ENCODE measurements at regions not wholly inside any gene's neighbourhood (a gene's known extent, or its start where the extent isn't known, plus 50 kb on each side); places are given as distances from the start of the nearest gene placed in this dataset.

GRCh38 chr3:34216711-34217335 is 418.4 kb downstream of the PDCD6IP start:
- DNase-seq: no peak
- no peak for TF ChIP-seq CTCF (IDR thresholded peaks at IDR 0.05; ENCODE audit: low read depth, low read length)
- no peak overlapping the region for H3K4me3 ChIP-seq (ENCODE audit: low read depth, low read length)

DNA sequence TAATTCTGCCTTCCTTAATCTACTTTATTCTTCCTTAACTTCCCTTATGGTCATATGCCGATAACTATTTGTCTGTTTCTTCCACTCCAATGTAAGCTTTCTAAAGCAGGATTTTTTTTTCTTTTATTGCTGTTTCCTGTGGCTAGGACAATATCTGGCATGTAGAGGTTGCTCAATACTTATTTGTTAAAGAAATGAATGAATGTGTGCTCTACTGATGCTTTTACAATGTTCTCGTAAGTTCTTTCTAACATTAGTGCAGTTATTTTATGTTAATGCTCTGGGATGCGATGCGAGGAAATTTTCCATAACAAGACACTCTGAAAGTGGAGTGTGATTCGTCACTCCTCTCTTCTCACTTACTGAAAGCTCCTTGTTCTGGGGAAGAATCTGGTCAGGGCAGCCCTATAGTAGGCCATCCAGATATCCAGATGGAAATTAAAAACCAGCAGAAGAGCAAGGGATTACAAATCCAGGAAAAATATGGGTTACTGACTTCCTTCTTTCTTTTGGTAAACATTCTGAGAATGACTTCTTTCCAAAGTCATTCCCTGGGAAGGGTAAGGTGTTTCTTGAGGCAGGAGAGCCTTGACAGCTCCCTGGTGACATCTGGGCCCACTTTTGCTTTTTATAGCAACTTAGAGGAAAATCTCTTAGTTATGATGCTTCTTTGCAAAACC is 420.4 kb downstream of the PDCD6IP start:
- H3K27ac ChIP-seq: no peak overlapping the region
- no peak for TF ChIP-seq CTCF (IDR thresholded peaks at IDR 0.05; ENCODE audit: low read depth, low read length)

More at GRCh38 chr3:34216711-34217335, 418.4 kb downstream of the PDCD6IP start:
- Histone ChIP-seq H3K27me3 (ENCODE audit: insufficient read depth, low read depth, severe bottlenecking) (no peaks in the 10 kb centered on the region), H3K9me3 (ENCODE audit: severe bottlenecking) (no peaks in the 10 kb centered on the region), H3K27ac (no peak overlapping the region), H3K36me3 (no peaks in the 10 kb centered on the region)

GRCh38 chr3:34219556-34219955 is 421.1 kb downstream of the PDCD6IP start:
- no peak for TF ChIP-seq CTCF (IDR thresholded peaks at IDR 0.05; ENCODE audit: low read depth, low read length)

More for the DNA sequence above, 420.4 kb downstream of the PDCD6IP start:
- DNase-seq: no peak
- no peak overlapping the region for H3K4me3 ChIP-seq (ENCODE audit: low read depth, low read length)
- no peaks in the 10 kb centered on the region for H3K36me3 ChIP-seq
- no peaks in the 10 kb centered on the region for H3K27me3 ChIP-seq (ENCODE audit: insufficient read depth, low read depth, severe bottlenecking)
- no peaks in the 10 kb centered on the region for H3K9me3 ChIP-seq (ENCODE audit: severe bottlenecking)

DNA sequence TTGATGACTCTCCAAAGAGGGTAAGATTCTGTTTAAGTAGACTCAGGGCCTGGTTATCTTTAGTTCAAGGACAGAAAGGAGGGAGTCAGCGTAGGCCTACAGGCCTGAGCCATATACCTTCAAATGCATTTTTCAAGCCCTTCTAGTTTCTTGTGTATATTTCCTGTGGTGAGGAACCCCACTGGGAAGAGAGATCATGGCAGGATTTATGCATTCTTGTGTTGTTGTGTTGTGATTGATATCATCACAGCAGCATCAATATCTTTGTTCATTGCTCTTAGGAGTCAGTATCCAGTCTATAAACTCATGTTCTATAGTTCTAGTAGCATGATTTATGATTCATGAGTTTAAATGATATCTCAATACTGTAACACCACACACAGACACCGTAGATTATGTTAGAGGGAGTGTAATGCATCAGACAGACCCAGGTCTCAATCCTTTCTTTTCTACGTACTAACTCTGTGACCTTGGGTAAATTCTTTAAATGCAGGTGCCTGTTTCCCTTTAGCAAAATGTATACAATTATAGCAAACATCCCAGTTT is 427.5 kb downstream of the PDCD6IP start:
- Histone ChIP-seq H3K9me3 (ENCODE audit: severe bottlenecking) (no peaks in the 10 kb centered on the region), H3K27ac (no peak overlapping the region)

More at GRCh38 chr3:34219556-34219955, 421.1 kb downstream of the PDCD6IP start:
- Histone ChIP-seq H3K9me3 (ENCODE audit: severe bottlenecking) (no peaks in the 10 kb centered on the region), H3K27me3 (ENCODE audit: insufficient read depth, low read depth, severe bottlenecking) (no peaks in the 10 kb centered on the region), H3K36me3 (no peaks in the 10 kb centered on the region), H3K27ac (no peak overlapping the region), H3K4me3 (ENCODE audit: low read depth, low read length) (no peak overlapping the region)
- no peak for DNase-seq

GRCh38 chr3:34229876-34230275 is 431.4 kb downstream of the PDCD6IP start:
- H3K27ac ChIP-seq: no peak overlapping the region
- H3K27me3 ChIP-seq (ENCODE audit: insufficient read depth, low read depth, severe bottlenecking): no peaks in the 10 kb centered on the region
- no peaks in the 10 kb centered on the region for H3K9me3 ChIP-seq (ENCODE audit: severe bottlenecking)
- no peak for DNase-seq
- H3K36me3 ChIP-seq: no peaks in the 10 kb centered on the region
- no peak for TF ChIP-seq CTCF (IDR thresholded peaks at IDR 0.05; ENCODE audit: low read depth, low read length)
- H3K4me3 ChIP-seq (ENCODE audit: low read depth, low read length): no peak overlapping the region

More for the DNA sequence above, 427.5 kb downstream of the PDCD6IP start:
- H3K4me3 ChIP-seq (ENCODE audit: low read depth, low read length): no peak overlapping the region
- H3K27me3 ChIP-seq (ENCODE audit: insufficient read depth, low read depth, severe bottlenecking): no peaks in the 10 kb centered on the region
- no peak for DNase-seq
- TF ChIP-seq CTCF (IDR thresholded peaks at IDR 0.05; ENCODE audit: low read depth, low read length): no peak
- H3K36me3 ChIP-seq: no peaks in the 10 kb centered on the region

Measured in WERI-Rb-1 (cell line).